ENCODE measurements at regions not wholly inside any gene's neighbourhood (a gene's known extent, or its start where the extent isn't known, plus 50 kb on each side); places are given as distances from the start of the nearest gene placed in this dataset.
"Not testable (repeated sequence)": the region's sequence is repeated elsewhere in the genome, so short reads cannot be mapped to it uniquely, and the experiment has no call there.

- DNase-seq: not testable (repeated sequence)
Measured at GRCh38 chr1:83369853-83370252, 629.1 kb downstream of the TTLL7 start.

GRCh38 chr1:83365320-83365719 is 633.6 kb downstream of the TTLL7 start:
- DNase-seq: not testable (repeated sequence)

GRCh38 chr1:83345375-83345774 is 653.6 kb downstream of the TTLL7 start:
- not testable (repeated sequence) for DNase-seq

GRCh38 chr1:83343767-83344166 is 655.2 kb downstream of the TTLL7 start:
- DNase-seq: not testable (repeated sequence)

- not testable (repeated sequence) for DNase-seq
Measured at GRCh38 chr1:83342995-83343394, 655.9 kb downstream of the TTLL7 start.

GRCh38 chr1:83332308-83332707 is 666.6 kb downstream of the TTLL7 start:
- DNase-seq: not testable (repeated sequence)

GRCh38 chr1:83318366-83318765 is 680.6 kb downstream of the TTLL7 start:
- DNase-seq: no peak

GRCh38 chr1:83315446-83315845 is 683.5 kb downstream of the TTLL7 start:
- not testable (repeated sequence) for DNase-seq

- DNase-seq: not testable (repeated sequence)
Measured at GRCh38 chr1:83310161-83310560, 688.8 kb downstream of the TTLL7 start.

GRCh38 chr1:83309035-83309434 is 689.9 kb downstream of the TTLL7 start:
- DNase-seq: not testable (repeated sequence)

- not testable (repeated sequence) for DNase-seq
Measured at GRCh38 chr1:83306811-83307210, 692.1 kb downstream of the TTLL7 start.

GRCh38 chr1:83295594-83295993 is 703.3 kb downstream of the TTLL7 start:
- DNase-seq: not testable (repeated sequence)

- not testable (repeated sequence) for DNase-seq
Measured at GRCh38 chr1:83287391-83287790, 711.5 kb downstream of the TTLL7 start.

- DNase-seq: not testable (repeated sequence)
Measured at GRCh38 chr1:83274656-83275055, 724.3 kb downstream of the TTLL7 start.

GRCh38 chr1:83272484-83272883 is 726.4 kb downstream of the TTLL7 start:
- not testable (repeated sequence) for DNase-seq

- not testable (repeated sequence) for DNase-seq
Measured at GRCh38 chr1:83271834-83272233, 727.1 kb downstream of the TTLL7 start.

GRCh38 chr1:83270801-83271200 is 728.1 kb downstream of the TTLL7 start:
- DNase-seq: not testable (repeated sequence)

- DNase-seq: not testable (repeated sequence)
Measured at GRCh38 chr1:83263808-83264207, 735.1 kb downstream of the TTLL7 start.

- DNase-seq: not testable (repeated sequence)
Measured at GRCh38 chr1:83251687-83252086, 747.2 kb downstream of the TTLL7 start.

- DNase-seq: not testable (repeated sequence)
Measured at GRCh38 chr1:83246780-83247179, 752.2 kb downstream of the TTLL7 start.

- DNase-seq: not testable (repeated sequence)
Measured at GRCh38 chr1:83244832-83245231, 754.1 kb downstream of the TTLL7 start.

- not testable (repeated sequence) for DNase-seq
Measured at GRCh38 chr1:83239568-83239967, 759.4 kb downstream of the TTLL7 start.

GRCh38 chr1:83238654-83239053 is 760.3 kb downstream of the TTLL7 start:
- DNase-seq: not testable (repeated sequence)

GRCh38 chr1:83219788-83220187 is 779.1 kb downstream of the TTLL7 start:
- DNase-seq: not testable (repeated sequence)

- DNase-seq: not testable (repeated sequence)
Measured at GRCh38 chr1:83218036-83218716, 780.8 kb downstream of the TTLL7 start.
